GM23338 (cell line): ENCODE measurements at regions not wholly inside any gene's neighbourhood (a gene's known extent, or its start where the extent isn't known, plus 50 kb on each side); places are given as distances from the start of the nearest gene placed in this dataset.

Experiments used
- ATAC-seq: fragments of 200-7000 bp; cut with Tn5 transposase; 3 replicates; pipeline ENCODE4 v1.9.1; 2020
- DNase-seq: peaks from one replicate; pipeline ENCODE4 v3.0.0-alpha.2; 2015; ENCODE audit warnings: low spot score
- H2AFZ ChIP-seq: fragments of 200-600 bp; sonication (generic); 2 replicates; pipeline ENCODE4 v1.8.0; 2016; ENCODE audit warnings: antibody characterized with exemption, mild to moderate bottlenecking, moderate library complexity
- H3F3A ChIP-seq: fragments of 200-600 bp; sonication (generic); replicated peaks from 2 replicates; pipeline ENCODE4 v1.8.0; 2017; ENCODE audit warnings: antibody characterized with exemption, mixed run types, low read depth
- H3K27ac ChIP-seq: fragments of 200-600 bp; sonication (generic); 2 replicates; pipeline ENCODE4 v1.6.1; 2016; ENCODE audit warnings: low read depth
- H3K27me3 ChIP-seq: fragments of 200-600 bp; sonication (generic); 2 replicates; pipeline ENCODE4 v1.8.0; 2016; ENCODE audit warnings: mild to moderate bottlenecking, mixed run types, moderate library complexity; ENCODE audit not compliant: insufficient read depth
- H3K36me3 ChIP-seq: fragments of 200-600 bp; sonication (generic); 2 replicates; pipeline ENCODE4 v1.8.0; 2016; ENCODE audit warnings: mild to moderate bottlenecking; ENCODE audit not compliant: insufficient read depth
- H3K4me1 ChIP-seq: fragments of 200-600 bp; sonication (generic); 2 replicates; pipeline ENCODE4 v1.8.0; 2016; ENCODE audit warnings: mild to moderate bottlenecking, moderate library complexity; ENCODE audit not compliant: insufficient read depth
- H3K4me2 ChIP-seq: fragments of 200-600 bp; sonication (generic); 2 replicates; pipeline ENCODE4 v1.7.1; 2017; ENCODE audit warnings: mixed run types
- H3K4me3 ChIP-seq: fragments of 200-600 bp; sonication (generic); 2 replicates; pipeline ENCODE4 v1.6.1; 2016; ENCODE audit warnings: mixed run types
- H3K79me2 ChIP-seq: fragments of 200-600 bp; sonication (generic); replicated peaks from 2 replicates; pipeline ENCODE4 v1.8.0; 2017; ENCODE audit warnings: mild to moderate bottlenecking; ENCODE audit not compliant: insufficient read depth
- H3K9me2 ChIP-seq: fragments of 200-600 bp; sonication (generic); 2 replicates; pipeline ENCODE4 v1.8.0; 2017; ENCODE audit not compliant: insufficient read depth
- H4K20me1 ChIP-seq: fragments of 200-600 bp; sonication (generic); replicated peaks from 2 replicates; pipeline ENCODE4 v1.8.0; 2017; ENCODE audit warnings: mild to moderate bottlenecking; ENCODE audit not compliant: insufficient read depth
- H3K27ac Mint-ChIP-seq: 2 replicates; pipeline ENCODE4 v1.8.0; 2020; ENCODE audit warnings: inconsistent platforms, mild to moderate bottlenecking, moderate library complexity, mixed read lengths
- H3K27me3 Mint-ChIP-seq: 3 replicates; pipeline ENCODE4 v1.8.0; 2022; ENCODE audit warnings: low read depth, mild to moderate bottlenecking, moderate library complexity, mixed read lengths, inconsistent platforms; ENCODE audit not compliant: insufficient read depth, poor library complexity
- H3K36me3 Mint-ChIP-seq: 3 replicates; pipeline ENCODE4 v1.8.0; 2021; ENCODE audit warnings: low read depth, mild to moderate bottlenecking, inconsistent platforms, moderate library complexity, mixed read lengths
- H3K4me1 Mint-ChIP-seq: 3 replicates; pipeline ENCODE4 v1.8.0; 2020; ENCODE audit warnings: mild to moderate bottlenecking, inconsistent platforms, mixed read lengths
- H3K4me3 Mint-ChIP-seq: 3 replicates; pipeline ENCODE4 v1.8.0; 2021; ENCODE audit warnings: moderate library complexity, mild to moderate bottlenecking, inconsistent platforms, mixed read lengths
- H3K9me3 Mint-ChIP-seq: 3 replicates; pipeline ENCODE4 v1.8.0; 2020; ENCODE audit warnings: moderate library complexity, mild to moderate bottlenecking, inconsistent platforms, mixed read lengths
- CREB1 ChIP-seq: fragments of 250-450 bp; sonication (Bioruptor Pico); IDR thresholded peaks from 2 replicates; pipeline ENCODE4 v1.5.0; 2020; ENCODE audit warnings: low read depth, mild to moderate bottlenecking, moderate library complexity
- CTCF ChIP-seq, 2 experiments: fragments of 200-600 bp in 1 of 2; sonication (generic) in 1 of 2; conservative IDR thresholded peaks; 2 replicates each; pipeline versions ENCODE4 v1.5.1 to v1.6.1; 2016 to 2017; ENCODE audit warnings: antibody characterized with exemption in 2 of 2, low read depth in 2 of 2, mild to moderate bottlenecking in 2 of 2, moderate library complexity in 1 of 2
- ETS1 ChIP-seq: IDR thresholded peaks from 2 replicates; pipeline ENCODE4 v1.6.1; 2016; ENCODE audit warnings: antibody characterized with exemption
- EZH2 ChIP-seq: fragments of 200-600 bp; sonication (generic); IDR thresholded peaks from one replicate; pipeline ENCODE4 v1.8.0; 2017; ENCODE audit warnings: antibody characterized with exemption, mild to moderate bottlenecking, low read depth; ENCODE audit not compliant: unreplicated experiment
- EZH2phosphoT487 ChIP-seq: fragments of 200-600 bp; sonication (generic); IDR thresholded peaks from one replicate; pipeline ENCODE4 v1.8.1; 2018; ENCODE audit warnings: antibody characterized with exemption; ENCODE audit not compliant: unreplicated experiment
- JUNB ChIP-seq: IDR thresholded peaks from one replicate; pipeline ENCODE4 v1.6.1; 2016; ENCODE audit warnings: antibody characterized with exemption; ENCODE audit not compliant: unreplicated experiment
- NANOG ChIP-seq: IDR thresholded peaks from 2 replicates; pipeline ENCODE4 v1.6.1; 2016; ENCODE audit warnings: antibody characterized with exemption, borderline replicate concordance
- POLR2AphosphoS5 ChIP-seq: IDR thresholded peaks from 2 replicates; pipeline ENCODE4 v1.6.1; 2016; ENCODE audit warnings: antibody characterized with exemption, low read depth
- REST ChIP-seq: IDR thresholded peaks from one replicate; pipeline ENCODE4 v1.6.1; 2018; ENCODE audit warnings: antibody characterized with exemption; ENCODE audit not compliant: unreplicated experiment
- STAT1 ChIP-seq: IDR thresholded peaks from one replicate; pipeline ENCODE4 v1.6.1; 2016; ENCODE audit warnings: antibody characterized with exemption; ENCODE audit not compliant: unreplicated experiment
- ZNF114 ChIP-seq: fragments of 250-450 bp; sonication (Bioruptor Pico); IDR thresholded peaks from 2 replicates; pipeline ENCODE4 v1.5.0; 2020; ENCODE audit warnings: mild to moderate bottlenecking, moderate library complexity
- ZNF331 ChIP-seq: fragments of 250-450 bp; sonication (Bioruptor Pico); IDR thresholded peaks from 2 replicates; pipeline ENCODE4 v1.5.0; 2020; ENCODE audit warnings: low read depth, mild to moderate bottlenecking, moderate library complexity
- ZNF462 ChIP-seq: fragments of 250-450 bp; sonication (Bioruptor Pico); IDR thresholded peaks from 2 replicates; pipeline ENCODE4 v1.5.0; 2020; ENCODE audit warnings: mild to moderate bottlenecking, moderate library complexity

GRCh38 chr14:38129192-38129591, 78.5 kb upstream of the SSTR1 start:
- no peak overlapping the region for H3K4me3 Mint-ChIP-seq
- Histone ChIP-seq H3K27me3 (no peaks in the 10 kb centered on the region), H3K9me2 (no peaks in the 10 kb centered on the region), H3K36me3 (no peaks in the 10 kb centered on the region), H3K79me2 (no peaks in the 10 kb centered on the region), H2AFZ (no peak overlapping the region), H3K4me1 (peaks cover 13% of the 10 kb centered on the region), H4K20me1 (no peaks in the 10 kb centered on the region), H3F3A (no peaks in the 10 kb centered on the region), H3K4me3 (no peak overlapping the region), H3K27ac (no peak overlapping the region), H3K4me2 (no peak overlapping the region)
- H3K4me1 Mint-ChIP-seq: peaks cover 26% of the 10 kb centered on the region
- ATAC-seq (no peak), DNase-seq (no peak)
- no peak for TF ChIP-seq CTCF (conservative IDR thresholded peaks at IDR 0.05; ENCODE audit: low read depth in 2 of 2)
- TF ChIP-seq EZH2phosphoT487: no peak
- no peak for TF ChIP-seq STAT1
- no peak for TF ChIP-seq NANOG
- TF ChIP-seq REST: no peak
- no peak for TF ChIP-seq ZNF331 (CRISPR knock-in tag)
- TF ChIP-seq POLR2AphosphoS5: no peak
- TF ChIP-seq JUNB: no peak
- no peak for TF ChIP-seq ZNF462 (CRISPR knock-in tag)
- no peak for TF ChIP-seq EZH2
- TF ChIP-seq CREB1 (CRISPR knock-in tag): no peak
- no peak for TF ChIP-seq ZNF114 (CRISPR knock-in tag)
- no peak for TF ChIP-seq ETS1
- no peaks in the 10 kb centered on the region; the same call in 2 of the 3 replicates for H3K36me3 Mint-ChIP-seq
- H3K9me3 Mint-ChIP-seq: no peaks in the 10 kb centered on the region
- H3K27me3 Mint-ChIP-seq: no peaks in the 10 kb centered on the region
- H3K27ac Mint-ChIP-seq: no peak overlapping the region
